GM12878 (cell line): ENCODE measurements at regions not wholly inside any gene's neighbourhood (a gene's known extent, or its start where the extent isn't known, plus 50 kb on each side); places are given as distances from the start of the nearest gene placed in this dataset.

Source experiments
- ATAC-seq: fragments of 200-7000 bp; cut with Tn5 transposase; 3 replicates; pipeline ENCODE4 v1.9.1; 2020; ENCODE audit warnings: mild to moderate bottlenecking, moderate library complexity
- BruUV-seq: library from RNA; stranded (reverse); fragments of 400-500 nt; replicated peaks from 2 replicates; lab custom pipeline; 2021; lab: Mats Ljungman, UMichigan
- CTCF ChIA-PET: fragments of 300-600 bp; sonication (Branson Sonifier 250); formaldehyde crosslinking; extraction: SDS; loops from one replicate; lab custom pipeline; 2021; ENCODE audit warnings: inconsistent platforms; lab: Yijun Ruan, JAX
- POLR2A ChIA-PET: fragments of 350-600 bp; formaldehyde crosslinking; extraction: SDS; loops from one replicate; lab custom pipeline; 2021; ENCODE audit warnings: inconsistent platforms; lab: Charles Lee
- RAD21 ChIA-PET: fragments of 300-600 bp; sonication (Branson Sonifier 250); formaldehyde crosslinking; loops from one replicate; lab custom pipeline; 2023; ENCODE audit warnings: antibody characterized with exemption; ENCODE audit not compliant: unreplicated experiment; lab: Charles Lee
- SMC1A ChIA-PET: fragments of 300-600 bp; sonication (Branson Sonifier 250); formaldehyde crosslinking; loops from one replicate; lab custom pipeline; 2023; ENCODE audit not compliant: unreplicated experiment, uncharacterized antibody; lab: Charles Lee
- DNase-seq: peaks from one replicate; pipeline ENCODE4 v3.0.0-alpha.2; 2011; ENCODE audit warnings: low read depth, low spot score
- FAIRE-seq: peaks from 3 replicates; lab custom pipeline; 2011; peaks lifted over from hg19 to GRCh38; lab: Jason Lieb, UNC
- H2AFZ ChIP-seq: 2 replicates; pipeline ENCODE4 v1.6.0; 2011; ENCODE audit warnings: low read depth, low read length, control low read depth; ENCODE audit not compliant: control insufficient read depth
- H3K27ac ChIP-seq: 2 replicates; pipeline ENCODE4 v1.5.1; 2011; ENCODE audit warnings: control low read depth; ENCODE audit not compliant: control insufficient read depth, insufficient read depth
- H3K27me3 ChIP-seq, 2 experiments: replicated peaks in 1 of 2; 2 replicates each; pipeline versions ENCODE4 v1.6.0 to v1.6.1; 2011; ENCODE audit warnings: low read length in 1 of 2; ENCODE audit not compliant: control insufficient read depth in 2 of 2, insufficient read depth in 2 of 2
- H3K36me3 ChIP-seq, 2 experiments: 2 replicates each; pipeline ENCODE4 v1.5.1; 2011; ENCODE audit warnings: low read length in 1 of 2; ENCODE audit not compliant: control insufficient read depth in 2 of 2, insufficient read depth in 2 of 2
- H3K4me1 ChIP-seq: 2 replicates; pipeline ENCODE4 v1.6.1; 2011; ENCODE audit warnings: mild to moderate bottlenecking, low read length, moderate library complexity, mixed read lengths; ENCODE audit not compliant: control insufficient read depth, insufficient read depth
- H3K4me2 ChIP-seq: 2 replicates; pipeline ENCODE4 v1.6.0; 2011; ENCODE audit warnings: control low read depth; ENCODE audit not compliant: control insufficient read depth, insufficient read depth
- H3K4me3 ChIP-seq: fragments of 200-600 bp; sonication (generic); 2 replicates; pipeline ENCODE4 v1.5.1; 2016
- H3K79me2 ChIP-seq: 2 replicates; pipeline ENCODE4 v1.6.0; 2011; ENCODE audit warnings: low read length; ENCODE audit not compliant: control insufficient read depth, insufficient read depth
- H3K9ac ChIP-seq: 2 replicates; pipeline ENCODE4 v1.8.0; 2011; ENCODE audit warnings: low read length, control low read depth, mixed read lengths; ENCODE audit not compliant: control insufficient read depth, insufficient read depth
- H3K9me3 ChIP-seq: replicated peaks from 3 replicates; pipeline ENCODE4 v1.5.1; 2011; ENCODE audit warnings: mild to moderate bottlenecking, low read length; ENCODE audit not compliant: control insufficient read depth, insufficient read depth
- H4K20me1 ChIP-seq: 2 replicates; pipeline ENCODE4 v1.6.0; 2011; ENCODE audit not compliant: control insufficient read depth, insufficient read depth
- CBX5 ChIP-seq: sonication (generic); IDR thresholded peaks from 2 replicates; pipeline ENCODE4 v1.6.1; 2016; ENCODE audit warnings: low read depth, moderate library complexity, mild to moderate bottlenecking, inconsistent platforms
- CTCF ChIP-seq, 3 experiments: IDR thresholded peaks in 2 of 3; conservative IDR thresholded peaks in 1 of 3; 2 replicates each; pipeline ENCODE4 v1.5.1; 2011; ENCODE audit warnings: low read depth in 3 of 3, low read length in 3 of 3, mild to moderate bottlenecking in 3 of 3, control low read depth in 2 of 3, moderate library complexity in 2 of 3, inconsistent platforms in 1 of 3, mixed read lengths in 1 of 3; ENCODE audit not compliant: control insufficient read depth in 2 of 3, insufficient read depth in 1 of 3; ENCODE audit errors: extremely low read depth in 1 of 3
- IKZF2 ChIP-seq, 2 experiments: fragments of 450-650 bp; IDR thresholded peaks; 2 replicates each; pipeline ENCODE4 v1.6.1; 2017; ENCODE audit warnings: mild to moderate bottlenecking in 2 of 2, moderate library complexity in 2 of 2
- KDM1A ChIP-seq: fragments of 200-600 bp; sonication (generic); IDR thresholded peaks from 2 replicates; pipeline ENCODE4 v1.6.1; 2016; ENCODE audit warnings: borderline replicate concordance
- KLF5 ChIP-seq: fragments of 450-650 bp; IDR thresholded peaks from 2 replicates; pipeline ENCODE4 v1.6.1; 2014; ENCODE audit warnings: mild to moderate bottlenecking; ENCODE audit not compliant: partially characterized antibody
- NFYB ChIP-seq: IDR thresholded peaks from 2 replicates; pipeline ENCODE4 v1.6.1; 2011; ENCODE audit warnings: low read depth, mild to moderate bottlenecking, low read length, improper control_type of control experiment, moderate library complexity; ENCODE audit not compliant: insufficient read depth
- RFX5 ChIP-seq: IDR thresholded peaks from 2 replicates; pipeline ENCODE4 v1.6.1; 2011; ENCODE audit warnings: low read depth, low read length, improper control_type of control experiment
- ZBED1 ChIP-seq: IDR thresholded peaks from 2 replicates; pipeline ENCODE4 v1.6.1; 2016; ENCODE audit warnings: borderline replicate concordance
- ZNF217 ChIP-seq: fragments of 450-650 bp; IDR thresholded peaks from 2 replicates; pipeline ENCODE4 v1.6.1; 2017; ENCODE audit warnings: antibody characterized with exemption, mild to moderate bottlenecking
- WGBS: methylation state at CpG from one replicate; pipeline ENCODE4 v1.1.6; 2016; ENCODE audit warnings: low lambda C conversion rate; ENCODE audit not compliant: insufficient replicate concordance, insufficient coverage; ENCODE audit errors: missing lambda C conversion rate; 5-methylcytosine and 5-hydroxymethylcytosine counted together
- in situ Hi-C: fragments of 300-500 bp; cut with MboI; formaldehyde crosslinking; loops from 9 replicates; pipeline ENCODE4 v1.14.3; 2018; ENCODE audit warnings: mixed read lengths
- intact Hi-C: fragments of 100-400 bp; cut with micrococcal nuclease; formaldehyde crosslinking; loops from one replicate; pipeline ENCODE4 v1.14.2; 2022; ENCODE audit not compliant: unreplicated experiment
- TF ChIP-seq, protein P1 (sequence below): fragments of 450-650 bp; IDR thresholded peaks from 2 replicates; pipeline ENCODE4 v1.6.1; 2018; ENCODE audit warnings: mild to moderate bottlenecking, low read depth, moderate library complexity; ENCODE audit not compliant: partially characterized antibody
- TF ChIP-seq, protein P2 (sequence below): IDR thresholded peaks from 2 replicates; pipeline ENCODE4 v1.6.1; 2012; ENCODE audit warnings: mild to moderate bottlenecking, low read depth, low read length

DNA sequence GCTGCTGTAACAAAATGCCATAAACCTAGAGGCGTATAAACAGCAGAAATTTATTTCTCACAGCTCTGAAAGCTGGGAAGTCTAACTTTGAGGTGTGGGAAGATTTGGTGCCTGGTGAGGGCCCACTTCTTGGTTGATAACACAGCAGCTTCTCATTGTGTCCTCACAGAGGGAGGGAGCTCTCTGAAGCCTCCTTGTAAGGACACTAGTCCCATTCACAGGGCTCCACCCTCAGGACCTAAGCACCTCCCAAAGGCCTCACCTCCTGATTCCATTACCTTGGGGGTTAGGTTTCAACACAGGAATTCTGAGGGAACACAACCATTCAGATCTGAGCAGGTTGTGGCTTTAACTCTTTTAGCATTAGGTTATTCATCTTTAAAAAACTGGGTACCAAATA is 380.3 kb upstream of the ATP10A start:
- no TSS peak for BruUV-seq
- Histone ChIP-seq H3K4me1 (no peaks in the 10 kb centered on the region), H3K4me3 (no peak overlapping the region), H4K20me1 (no peaks in the 10 kb centered on the region), H3K79me2 (no peaks in the 10 kb centered on the region), H3K27ac (no peak overlapping the region), H3K9ac (no peak overlapping the region), H2AFZ (no peak overlapping the region), H3K27me3 (no peaks in the 10 kb centered on the region), H3K36me3 (no peaks in the 10 kb centered on the region), H3K4me2 (no peak overlapping the region), H3K9me3 (no peaks in the 10 kb centered on the region; the same call in 2 of the 3 replicates)
- RAD21 ChIA-PET = no interaction called here
- FAIRE-seq = no peak
- CTCF ChIA-PET = no interaction called here
- TF ChIP-seq ZBED1 = no peak
- TF ChIP-seq KLF5 = no peak
- TF ChIP-seq CTCF (IDR thresholded peaks at IDR 0.05 in 2 of 3, conservative IDR thresholded peaks at IDR 0.05 in 1 of 3; ENCODE audit: control insufficient read depth in 2 of 3, extremely low read depth in 1 of 3, insufficient read depth in 1 of 3, low read depth in 3 of 3, low read length in 3 of 3) = no peak
- TF ChIP-seq, protein P1, sequence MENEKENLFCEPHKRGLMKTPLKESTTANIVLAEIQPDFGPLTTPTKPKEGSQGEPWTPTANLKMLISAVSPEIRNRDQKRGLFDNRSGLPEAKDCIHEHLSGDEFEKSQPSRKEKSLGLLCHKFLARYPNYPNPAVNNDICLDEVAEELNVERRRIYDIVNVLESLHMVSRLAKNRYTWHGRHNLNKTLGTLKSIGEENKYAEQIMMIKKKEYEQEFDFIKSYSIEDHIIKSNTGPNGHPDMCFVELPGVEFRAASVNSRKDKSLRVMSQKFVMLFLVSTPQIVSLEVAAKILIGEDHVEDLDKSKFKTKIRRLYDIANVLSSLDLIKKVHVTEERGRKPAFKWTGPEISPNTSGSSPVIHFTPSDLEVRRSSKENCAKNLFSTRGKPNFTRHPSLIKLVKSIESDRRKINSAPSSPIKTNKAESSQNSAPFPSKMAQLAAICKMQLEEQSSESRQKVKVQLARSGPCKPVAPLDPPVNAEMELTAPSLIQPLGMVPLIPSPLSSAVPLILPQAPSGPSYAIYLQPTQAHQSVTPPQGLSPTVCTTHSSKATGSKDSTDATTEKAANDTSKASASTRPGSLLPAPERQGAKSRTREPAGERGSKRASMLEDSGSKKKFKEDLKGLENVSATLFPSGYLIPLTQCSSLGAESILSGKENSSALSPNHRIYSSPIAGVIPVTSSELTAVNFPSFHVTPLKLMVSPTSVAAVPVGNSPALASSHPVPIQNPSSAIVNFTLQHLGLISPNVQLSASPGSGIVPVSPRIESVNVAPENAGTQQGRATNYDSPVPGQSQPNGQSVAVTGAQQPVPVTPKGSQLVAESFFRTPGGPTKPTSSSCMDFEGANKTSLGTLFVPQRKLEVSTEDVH = no peak
- no peak for TF ChIP-seq ZNF217
- no peak for TF ChIP-seq RFX5
- no peak for TF ChIP-seq IKZF2 (IDR thresholded peaks at IDR 0.05)
- no peak for TF ChIP-seq NFYB
- no peak for TF ChIP-seq CBX5
- TF ChIP-seq, protein P2, sequence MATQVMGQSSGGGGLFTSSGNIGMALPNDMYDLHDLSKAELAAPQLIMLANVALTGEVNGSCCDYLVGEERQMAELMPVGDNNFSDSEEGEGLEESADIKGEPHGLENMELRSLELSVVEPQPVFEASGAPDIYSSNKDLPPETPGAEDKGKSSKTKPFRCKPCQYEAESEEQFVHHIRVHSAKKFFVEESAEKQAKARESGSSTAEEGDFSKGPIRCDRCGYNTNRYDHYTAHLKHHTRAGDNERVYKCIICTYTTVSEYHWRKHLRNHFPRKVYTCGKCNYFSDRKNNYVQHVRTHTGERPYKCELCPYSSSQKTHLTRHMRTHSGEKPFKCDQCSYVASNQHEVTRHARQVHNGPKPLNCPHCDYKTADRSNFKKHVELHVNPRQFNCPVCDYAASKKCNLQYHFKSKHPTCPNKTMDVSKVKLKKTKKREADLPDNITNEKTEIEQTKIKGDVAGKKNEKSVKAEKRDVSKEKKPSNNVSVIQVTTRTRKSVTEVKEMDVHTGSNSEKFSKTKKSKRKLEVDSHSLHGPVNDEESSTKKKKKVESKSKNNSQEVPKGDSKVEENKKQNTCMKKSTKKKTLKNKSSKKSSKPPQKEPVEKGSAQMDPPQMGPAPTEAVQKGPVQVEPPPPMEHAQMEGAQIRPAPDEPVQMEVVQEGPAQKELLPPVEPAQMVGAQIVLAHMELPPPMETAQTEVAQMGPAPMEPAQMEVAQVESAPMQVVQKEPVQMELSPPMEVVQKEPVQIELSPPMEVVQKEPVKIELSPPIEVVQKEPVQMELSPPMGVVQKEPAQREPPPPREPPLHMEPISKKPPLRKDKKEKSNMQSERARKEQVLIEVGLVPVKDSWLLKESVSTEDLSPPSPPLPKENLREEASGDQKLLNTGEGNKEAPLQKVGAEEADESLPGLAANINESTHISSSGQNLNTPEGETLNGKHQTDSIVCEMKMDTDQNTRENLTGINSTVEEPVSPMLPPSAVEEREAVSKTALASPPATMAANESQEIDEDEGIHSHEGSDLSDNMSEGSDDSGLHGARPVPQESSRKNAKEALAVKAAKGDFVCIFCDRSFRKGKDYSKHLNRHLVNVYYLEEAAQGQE = no peak
- TF ChIP-seq KDM1A = no peak
- DNase-seq = no peak
- 50% methylated on average over 1 of the region's 1 CpG for WGBS
- ATAC-seq = no peak
- POLR2A ChIA-PET = no interaction called here
- SMC1A ChIA-PET = interaction anchor here (1.2 kb wide), 1 partner anchor 18 kb away, joined by 3 read pairs; no protein-coding TSS in a partner anchor
- intact Hi-C loops (no loop called here), in situ Hi-C loops (no loop called here)
